ENCODE measurements at regions not wholly inside any gene's neighbourhood (a gene's known extent, or its start where the extent isn't known, plus 50 kb on each side); places are given as distances from the start of the nearest gene placed in this dataset.

- TF ChIP-seq CTCF (conservative IDR thresholded peaks at IDR 0.05 in 1 of 2, IDR thresholded peaks at IDR 0.05 in 1 of 2; ENCODE audit: extremely low read depth in 1 of 2, insufficient read depth in 1 of 2, low read depth in 1 of 2, low read length in 2 of 2) (no peak), EZH2 (IDR thresholded peaks at IDR 0.05; ENCODE audit: borderline replicate concordance, low read length) (no peak)
Observed at GRCh38 chr4:12242354-12242753, 813.7 kb upstream of the HS3ST1 start.
